ENCODE measurements at regions not wholly inside any gene's neighbourhood (a gene's known extent, or its start where the extent isn't known, plus 50 kb on each side); places are given as distances from the start of the nearest gene placed in this dataset.

DNA sequence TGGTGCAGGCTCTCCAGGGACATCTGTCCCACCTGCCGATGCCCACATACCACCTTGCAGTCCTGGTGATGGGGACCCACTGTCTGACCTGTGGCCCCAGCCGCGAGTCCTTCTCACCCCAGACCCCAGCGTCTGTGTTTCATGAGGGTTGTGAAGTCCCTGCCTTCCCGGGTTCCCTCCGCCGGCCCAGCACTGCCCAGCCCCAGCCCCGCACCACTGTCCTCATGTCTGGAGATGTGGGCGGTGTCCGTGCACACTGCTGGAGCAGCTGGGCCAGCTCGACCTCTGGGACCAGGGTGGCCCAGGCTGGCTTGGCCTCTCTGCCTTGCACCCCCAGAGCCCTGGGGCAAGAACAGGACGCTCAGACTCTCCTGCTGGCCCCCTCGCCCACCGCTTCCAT, 199.5 kb upstream of the CIBAR2 start:
- H3K4me1 ChIP-seq (ENCODE audit: control insufficient read depth in 1 of 2, insufficient read depth in 2 of 2, low read depth in 1 of 2, low read length in 1 of 2): peaks cover 0 to 71% of the 10 kb centered on the region in 2 experiments; a peak in 1 of 4 replicates
- CTCF ChIA-PET: interaction anchor here (1.0 to 3.8 kb wide), 5 partner anchors 10 to 58 kb away, joined by 3 to 19 read pairs (median 3); no protein-coding TSS in a partner anchor

More for the DNA sequence above, 199.5 kb upstream of the CIBAR2 start:
- Histone ChIP-seq H4K20me1 (ENCODE audit: insufficient read depth) (peaks cover 6% of the 10 kb centered on the region; the same call in 1 of the 2 replicates), H2AFZ (ENCODE audit: low read depth) (no peak overlapping the region), H3K4me3 (ENCODE audit: low read depth in 2 of 2, low read length in 1 of 2) (no peak overlapping the region), H3K9me3 (no peaks in the 10 kb centered on the region), H3K4me2 (no peak overlapping the region), H3K27ac (ENCODE audit: low read depth in 2 of 2, low read length in 1 of 2) (no peak overlapping the region; a peak in 1 of 4 replicates), H3K9ac (no peak overlapping the region), H3K27me3 (ENCODE audit: insufficient read depth) (no peaks in the 10 kb centered on the region), H3K36me3 (replicated peaks in 1 of 2; ENCODE audit: control insufficient read depth in 1 of 2, insufficient read depth in 2 of 2, low read length in 1 of 2) (no peaks in the 10 kb centered on the region), H3F3A (replicated peaks; ENCODE audit: insufficient read depth) (no peaks in the 10 kb centered on the region), H3K9me2 (no peaks in the 10 kb centered on the region), H3K79me2 (ENCODE audit: insufficient read depth) (no peaks in the 10 kb centered on the region)
- TF ChIP-seq, protein P1, sequence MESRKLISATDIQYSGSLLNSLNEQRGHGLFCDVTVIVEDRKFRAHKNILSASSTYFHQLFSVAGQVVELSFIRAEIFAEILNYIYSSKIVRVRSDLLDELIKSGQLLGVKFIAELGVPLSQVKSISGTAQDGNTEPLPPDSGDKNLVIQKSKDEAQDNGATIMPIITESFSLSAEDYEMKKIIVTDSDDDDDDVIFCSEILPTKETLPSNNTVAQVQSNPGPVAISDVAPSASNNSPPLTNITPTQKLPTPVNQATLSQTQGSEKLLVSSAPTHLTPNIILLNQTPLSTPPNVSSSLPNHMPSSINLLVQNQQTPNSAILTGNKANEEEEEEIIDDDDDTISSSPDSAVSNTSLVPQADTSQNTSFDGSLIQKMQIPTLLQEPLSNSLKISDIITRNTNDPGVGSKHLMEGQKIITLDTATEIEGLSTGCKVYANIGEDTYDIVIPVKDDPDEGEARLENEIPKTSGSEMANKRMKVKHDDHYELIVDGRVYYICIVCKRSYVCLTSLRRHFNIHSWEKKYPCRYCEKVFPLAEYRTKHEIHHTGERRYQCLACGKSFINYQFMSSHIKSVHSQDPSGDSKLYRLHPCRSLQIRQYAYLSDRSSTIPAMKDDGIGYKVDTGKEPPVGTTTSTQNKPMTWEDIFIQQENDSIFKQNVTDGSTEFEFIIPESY (IDR thresholded peaks at IDR 0.05; ENCODE audit: borderline replicate concordance, low read depth): no peak
- no peak for TF ChIP-seq JUND (IDR thresholded peaks at IDR 0.05)
- TF ChIP-seq RAD21 (IDR thresholded peaks at IDR 0.05; ENCODE audit: low read length): no peak
- TF ChIP-seq TEAD4 (IDR thresholded peaks at IDR 0.05; ENCODE audit: borderline replicate concordance, insufficient read depth): no peak
- TF ChIP-seq, protein P2, sequence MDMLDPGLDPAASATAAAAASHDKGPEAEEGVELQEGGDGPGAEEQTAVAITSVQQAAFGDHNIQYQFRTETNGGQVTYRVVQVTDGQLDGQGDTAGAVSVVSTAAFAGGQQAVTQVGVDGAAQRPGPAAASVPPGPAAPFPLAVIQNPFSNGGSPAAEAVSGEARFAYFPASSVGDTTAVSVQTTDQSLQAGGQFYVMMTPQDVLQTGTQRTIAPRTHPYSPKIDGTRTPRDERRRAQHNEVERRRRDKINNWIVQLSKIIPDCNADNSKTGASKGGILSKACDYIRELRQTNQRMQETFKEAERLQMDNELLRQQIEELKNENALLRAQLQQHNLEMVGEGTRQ (IDR thresholded peaks at IDR 0.05; ENCODE audit: borderline replicate concordance, low read depth, low read length): no peak
- no peak for TF ChIP-seq FOXJ3 (CRISPR knock-in tag; IDR thresholded peaks at IDR 0.05)
- TF ChIP-seq CHD2 (IDR thresholded peaks at IDR 0.05; ENCODE audit: low read length, partially characterized antibody): no peak
- TF ChIP-seq EP300 (IDR thresholded peaks at IDR 0.05; ENCODE audit: borderline replicate concordance in 1 of 2, low read depth in 1 of 2, low read length in 1 of 2): no peak
- no peak for TF ChIP-seq RFX5 (IDR thresholded peaks at IDR 0.05; ENCODE audit: low read length)
- TF ChIP-seq YY1 (IDR thresholded peaks at IDR 0.05; ENCODE audit: low read depth): no peak
- TF ChIP-seq, protein P3, sequence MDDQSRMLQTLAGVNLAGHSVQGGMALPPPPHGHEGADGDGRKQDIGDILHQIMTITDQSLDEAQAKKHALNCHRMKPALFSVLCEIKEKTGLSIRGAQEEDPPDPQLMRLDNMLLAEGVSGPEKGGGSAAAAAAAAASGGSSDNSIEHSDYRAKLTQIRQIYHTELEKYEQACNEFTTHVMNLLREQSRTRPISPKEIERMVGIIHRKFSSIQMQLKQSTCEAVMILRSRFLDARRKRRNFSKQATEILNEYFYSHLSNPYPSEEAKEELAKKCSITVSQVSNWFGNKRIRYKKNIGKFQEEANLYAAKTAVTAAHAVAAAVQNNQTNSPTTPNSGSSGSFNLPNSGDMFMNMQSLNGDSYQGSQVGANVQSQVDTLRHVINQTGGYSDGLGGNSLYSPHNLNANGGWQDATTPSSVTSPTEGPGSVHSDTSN (IDR thresholded peaks at IDR 0.05): no peak
- no peak for TF ChIP-seq TAF1 (IDR thresholded peaks at IDR 0.05; ENCODE audit: borderline replicate concordance, low read depth, low read length)
- TF ChIP-seq, protein P4, sequence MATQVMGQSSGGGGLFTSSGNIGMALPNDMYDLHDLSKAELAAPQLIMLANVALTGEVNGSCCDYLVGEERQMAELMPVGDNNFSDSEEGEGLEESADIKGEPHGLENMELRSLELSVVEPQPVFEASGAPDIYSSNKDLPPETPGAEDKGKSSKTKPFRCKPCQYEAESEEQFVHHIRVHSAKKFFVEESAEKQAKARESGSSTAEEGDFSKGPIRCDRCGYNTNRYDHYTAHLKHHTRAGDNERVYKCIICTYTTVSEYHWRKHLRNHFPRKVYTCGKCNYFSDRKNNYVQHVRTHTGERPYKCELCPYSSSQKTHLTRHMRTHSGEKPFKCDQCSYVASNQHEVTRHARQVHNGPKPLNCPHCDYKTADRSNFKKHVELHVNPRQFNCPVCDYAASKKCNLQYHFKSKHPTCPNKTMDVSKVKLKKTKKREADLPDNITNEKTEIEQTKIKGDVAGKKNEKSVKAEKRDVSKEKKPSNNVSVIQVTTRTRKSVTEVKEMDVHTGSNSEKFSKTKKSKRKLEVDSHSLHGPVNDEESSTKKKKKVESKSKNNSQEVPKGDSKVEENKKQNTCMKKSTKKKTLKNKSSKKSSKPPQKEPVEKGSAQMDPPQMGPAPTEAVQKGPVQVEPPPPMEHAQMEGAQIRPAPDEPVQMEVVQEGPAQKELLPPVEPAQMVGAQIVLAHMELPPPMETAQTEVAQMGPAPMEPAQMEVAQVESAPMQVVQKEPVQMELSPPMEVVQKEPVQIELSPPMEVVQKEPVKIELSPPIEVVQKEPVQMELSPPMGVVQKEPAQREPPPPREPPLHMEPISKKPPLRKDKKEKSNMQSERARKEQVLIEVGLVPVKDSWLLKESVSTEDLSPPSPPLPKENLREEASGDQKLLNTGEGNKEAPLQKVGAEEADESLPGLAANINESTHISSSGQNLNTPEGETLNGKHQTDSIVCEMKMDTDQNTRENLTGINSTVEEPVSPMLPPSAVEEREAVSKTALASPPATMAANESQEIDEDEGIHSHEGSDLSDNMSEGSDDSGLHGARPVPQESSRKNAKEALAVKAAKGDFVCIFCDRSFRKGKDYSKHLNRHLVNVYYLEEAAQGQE (IDR thresholded peaks at IDR 0.05; ENCODE audit: low read depth, low read length): no peak
- TF ChIP-seq, protein P5, sequence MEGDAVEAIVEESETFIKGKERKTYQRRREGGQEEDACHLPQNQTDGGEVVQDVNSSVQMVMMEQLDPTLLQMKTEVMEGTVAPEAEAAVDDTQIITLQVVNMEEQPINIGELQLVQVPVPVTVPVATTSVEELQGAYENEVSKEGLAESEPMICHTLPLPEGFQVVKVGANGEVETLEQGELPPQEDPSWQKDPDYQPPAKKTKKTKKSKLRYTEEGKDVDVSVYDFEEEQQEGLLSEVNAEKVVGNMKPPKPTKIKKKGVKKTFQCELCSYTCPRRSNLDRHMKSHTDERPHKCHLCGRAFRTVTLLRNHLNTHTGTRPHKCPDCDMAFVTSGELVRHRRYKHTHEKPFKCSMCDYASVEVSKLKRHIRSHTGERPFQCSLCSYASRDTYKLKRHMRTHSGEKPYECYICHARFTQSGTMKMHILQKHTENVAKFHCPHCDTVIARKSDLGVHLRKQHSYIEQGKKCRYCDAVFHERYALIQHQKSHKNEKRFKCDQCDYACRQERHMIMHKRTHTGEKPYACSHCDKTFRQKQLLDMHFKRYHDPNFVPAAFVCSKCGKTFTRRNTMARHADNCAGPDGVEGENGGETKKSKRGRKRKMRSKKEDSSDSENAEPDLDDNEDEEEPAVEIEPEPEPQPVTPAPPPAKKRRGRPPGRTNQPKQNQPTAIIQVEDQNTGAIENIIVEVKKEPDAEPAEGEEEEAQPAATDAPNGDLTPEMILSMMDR (IDR thresholded peaks at IDR 0.05): no peak
- TF ChIP-seq EZH2phosphoT487 (IDR thresholded peaks at IDR 0.05; ENCODE audit: borderline replicate concordance, low read depth): no peak
- no peak for TF ChIP-seq TCF12 (IDR thresholded peaks at IDR 0.05)
- TF ChIP-seq RXRA (IDR thresholded peaks at IDR 0.05; ENCODE audit: borderline replicate concordance, low read depth): no peak
- TF ChIP-seq ELF1 (IDR thresholded peaks at IDR 0.05): no peak
- TF ChIP-seq RCOR1 (IDR thresholded peaks at IDR 0.05; ENCODE audit: low read length): no peak
- WGBS (ENCODE audit: low lambda C conversion rate): 100% methylated on average over 2 of the region's 14 CpGs
- POLR2A ChIA-PET: no interaction called here
- no peak for DNase-seq
